GM12891 (cell line): ENCODE measurements at regions not wholly inside any gene's neighbourhood (a gene's known extent, or its start where the extent isn't known, plus 50 kb on each side); places are given as distances from the start of the nearest gene placed in this dataset.

Experiments
- PAX5 ChIP-seq: IDR thresholded peaks from 2 replicates; pipeline ENCODE4 v1.6.1; 2011; ENCODE audit warnings: low read length, moderate library complexity, mild to moderate bottlenecking; ENCODE audit not compliant: insufficient read depth, severe bottlenecking
- POLR2A ChIP-seq: IDR thresholded peaks from 2 replicates; pipeline ENCODE4 v1.6.1; 2011; ENCODE audit warnings: low read depth, low read length, control low read depth
- POLR2AphosphoS5 ChIP-seq: IDR thresholded peaks from 2 replicates; pipeline ENCODE4 v1.6.1; 2011; ENCODE audit warnings: low read depth, low read length, control low read depth
- SPI1 ChIP-seq: IDR thresholded peaks from 2 replicates; pipeline ENCODE4 v1.6.1; 2011; ENCODE audit warnings: low read depth, low read length, control low read depth
- TAF1 ChIP-seq: IDR thresholded peaks from 2 replicates; pipeline ENCODE4 v1.6.1; 2011; ENCODE audit warnings: low read depth, low read length, control low read depth

DNA sequence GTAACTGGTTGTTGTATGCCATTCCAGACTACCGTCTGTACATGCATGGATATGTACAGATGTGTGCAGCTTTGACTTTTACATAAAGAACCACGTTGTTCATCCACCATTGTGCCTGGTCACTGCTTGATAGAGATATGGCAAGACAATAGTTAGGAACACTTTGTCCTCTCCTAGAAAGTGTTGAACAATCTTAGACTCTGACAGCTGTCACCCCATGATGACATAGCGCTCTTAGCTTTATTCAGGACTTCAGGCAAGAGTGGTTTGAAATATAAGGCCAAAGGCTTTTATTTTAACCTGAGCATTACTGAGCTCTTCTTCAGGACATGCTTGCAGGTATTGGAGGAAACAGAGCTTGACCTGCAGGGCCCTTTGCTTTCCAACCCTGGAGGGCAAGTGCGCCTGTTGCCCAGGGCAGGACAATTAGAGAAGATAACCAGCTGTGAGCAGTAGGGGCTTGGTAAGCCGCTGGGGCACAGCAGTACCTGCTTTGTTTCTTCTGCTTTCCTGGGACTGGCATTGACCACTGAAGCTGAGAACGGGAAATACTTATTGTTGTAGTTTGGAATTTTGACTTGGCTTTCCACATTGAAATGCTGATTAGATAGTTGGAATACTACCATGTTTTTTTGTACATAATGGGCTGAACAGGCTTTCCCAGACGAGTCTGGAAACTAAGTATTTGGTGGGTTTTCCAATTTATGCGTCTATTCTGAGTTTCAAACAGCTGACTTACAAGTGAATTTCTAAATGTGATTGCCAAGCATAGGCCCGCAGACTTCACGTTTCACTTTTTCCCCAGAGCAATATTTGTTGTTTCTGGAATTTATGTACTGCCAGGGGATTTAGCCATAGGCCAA, 51.1 kb downstream of the GARRE1 start:
- no peak for TF ChIP-seq TAF1
- TF ChIP-seq POLR2AphosphoS5: no peak
- no peak for TF ChIP-seq SPI1
- no peak for TF ChIP-seq POLR2A
- TF ChIP-seq PAX5: no peak
